GM12878 (cell line): ENCODE measurements at regions not wholly inside any gene's neighbourhood (a gene's known extent, or its start where the extent isn't known, plus 50 kb on each side); places are given as distances from the start of the nearest gene placed in this dataset.

ENCODE experiments used
- ATAC-seq: fragments of 200-7000 bp; cut with Tn5 transposase; 3 replicates; pipeline ENCODE4 v1.9.1; 2020; ENCODE audit warnings: mild to moderate bottlenecking, moderate library complexity
- BruUV-seq: library from RNA; stranded (reverse); fragments of 400-500 nt; replicated peaks from 2 replicates; lab custom pipeline; 2021; lab: Mats Ljungman, UMichigan
- CTCF ChIA-PET: fragments of 300-600 bp; sonication (Branson Sonifier 250); formaldehyde crosslinking; extraction: SDS; loops from one replicate; lab custom pipeline; 2021; ENCODE audit warnings: inconsistent platforms; lab: Yijun Ruan, JAX
- POLR2A ChIA-PET: fragments of 350-600 bp; formaldehyde crosslinking; extraction: SDS; loops from one replicate; lab custom pipeline; 2021; ENCODE audit warnings: inconsistent platforms; lab: Charles Lee
- RAD21 ChIA-PET: fragments of 300-600 bp; sonication (Branson Sonifier 250); formaldehyde crosslinking; loops from one replicate; lab custom pipeline; 2023; ENCODE audit warnings: antibody characterized with exemption; ENCODE audit not compliant: unreplicated experiment; lab: Charles Lee
- SMC1A ChIA-PET: fragments of 300-600 bp; sonication (Branson Sonifier 250); formaldehyde crosslinking; loops from one replicate; lab custom pipeline; 2023; ENCODE audit not compliant: unreplicated experiment, uncharacterized antibody; lab: Charles Lee
- DNase-seq: peaks from one replicate; pipeline ENCODE4 v3.0.0-alpha.2; 2011; ENCODE audit warnings: low read depth, low spot score
- FAIRE-seq: peaks from 3 replicates; lab custom pipeline; 2011; peaks lifted over from hg19 to GRCh38; lab: Jason Lieb, UNC
- H2AFZ ChIP-seq: 2 replicates; pipeline ENCODE4 v1.6.0; 2011; ENCODE audit warnings: low read depth, low read length, control low read depth; ENCODE audit not compliant: control insufficient read depth
- H3K27ac ChIP-seq: 2 replicates; pipeline ENCODE4 v1.5.1; 2011; ENCODE audit warnings: control low read depth; ENCODE audit not compliant: control insufficient read depth, insufficient read depth
- H3K27me3 ChIP-seq, 2 experiments: replicated peaks in 1 of 2; 2 replicates each; pipeline versions ENCODE4 v1.6.0 to v1.6.1; 2011; ENCODE audit warnings: low read length in 1 of 2; ENCODE audit not compliant: control insufficient read depth in 2 of 2, insufficient read depth in 2 of 2
- H3K36me3 ChIP-seq, 2 experiments: 2 replicates each; pipeline ENCODE4 v1.5.1; 2011; ENCODE audit warnings: low read length in 1 of 2; ENCODE audit not compliant: control insufficient read depth in 2 of 2, insufficient read depth in 2 of 2
- H3K4me1 ChIP-seq: 2 replicates; pipeline ENCODE4 v1.6.1; 2011; ENCODE audit warnings: mild to moderate bottlenecking, low read length, moderate library complexity, mixed read lengths; ENCODE audit not compliant: control insufficient read depth, insufficient read depth
- H3K4me2 ChIP-seq: 2 replicates; pipeline ENCODE4 v1.6.0; 2011; ENCODE audit warnings: control low read depth; ENCODE audit not compliant: control insufficient read depth, insufficient read depth
- H3K4me3 ChIP-seq: fragments of 200-600 bp; sonication (generic); 2 replicates; pipeline ENCODE4 v1.5.1; 2016
- H3K79me2 ChIP-seq: 2 replicates; pipeline ENCODE4 v1.6.0; 2011; ENCODE audit warnings: low read length; ENCODE audit not compliant: control insufficient read depth, insufficient read depth
- H3K9ac ChIP-seq: 2 replicates; pipeline ENCODE4 v1.8.0; 2011; ENCODE audit warnings: low read length, control low read depth, mixed read lengths; ENCODE audit not compliant: control insufficient read depth, insufficient read depth
- H3K9me3 ChIP-seq: replicated peaks from 3 replicates; pipeline ENCODE4 v1.5.1; 2011; ENCODE audit warnings: mild to moderate bottlenecking, low read length; ENCODE audit not compliant: control insufficient read depth, insufficient read depth
- H4K20me1 ChIP-seq: 2 replicates; pipeline ENCODE4 v1.6.0; 2011; ENCODE audit not compliant: control insufficient read depth, insufficient read depth
- ASH2L ChIP-seq: fragments of 300-600, 200-600 bp; sonication (generic); IDR thresholded peaks from 2 replicates; pipeline ENCODE4 v1.6.1; 2017; ENCODE audit warnings: low read depth, mild to moderate bottlenecking, borderline replicate concordance
- CBX5 ChIP-seq: sonication (generic); IDR thresholded peaks from 2 replicates; pipeline ENCODE4 v1.6.1; 2016; ENCODE audit warnings: low read depth, moderate library complexity, mild to moderate bottlenecking, inconsistent platforms
- E4F1 ChIP-seq: fragments of 450-650 bp; IDR thresholded peaks from 2 replicates; pipeline ENCODE4 v1.6.1; 2018; ENCODE audit warnings: borderline replicate concordance, mild to moderate bottlenecking; ENCODE audit not compliant: partially characterized antibody
- EP300 ChIP-seq, 2 experiments: fragments of 150-350 bp in 1 of 2; IDR thresholded peaks; 2 replicates each; pipeline ENCODE4 v1.6.1; 2011 to 2012; ENCODE audit warnings: low read depth in 2 of 2, low read length in 2 of 2, borderline replicate concordance in 1 of 2, improper control_type of control experiment in 1 of 2, inconsistent platforms in 1 of 2; ENCODE audit not compliant: control insufficient read depth in 1 of 2
- ETV6 ChIP-seq, 2 experiments: fragments of 450-650 bp in 1 of 2; IDR thresholded peaks in 1 of 2; conservative IDR thresholded peaks in 1 of 2; 2 replicates each; pipeline ENCODE4 v1.6.1; 2014; ENCODE audit warnings: antibody characterized with exemption in 1 of 2, borderline replicate concordance in 1 of 2, low read depth in 1 of 2, mild to moderate bottlenecking in 1 of 2, moderate library complexity in 1 of 2
- FOS ChIP-seq: IDR thresholded peaks from 3 replicates; pipeline ENCODE4 v1.6.1; 2011; ENCODE audit warnings: borderline replicate concordance; ENCODE audit not compliant: insufficient read length; ENCODE audit errors: extremely low read depth
- FOXM1 ChIP-seq: IDR thresholded peaks from 2 replicates; pipeline ENCODE4 v1.6.1; 2012; ENCODE audit warnings: low read depth, mild to moderate bottlenecking, inconsistent platforms, low read length, moderate library complexity
- IRF5 ChIP-seq: fragments of 450-650 bp; IDR thresholded peaks from 2 replicates; pipeline ENCODE4 v1.6.1; 2017; ENCODE audit warnings: borderline replicate concordance
- MTA2 ChIP-seq: fragments of 450-650 bp; IDR thresholded peaks from 2 replicates; pipeline ENCODE4 v1.6.1; 2016; ENCODE audit warnings: low read depth, mild to moderate bottlenecking, moderate library complexity
- RB1 ChIP-seq: fragments of 450-650 bp; formaldehyde crosslinking; IDR thresholded peaks from 2 replicates; pipeline ENCODE4 v1.6.1; 2017; ENCODE audit warnings: mild to moderate bottlenecking, borderline replicate concordance
- RFX5 ChIP-seq: IDR thresholded peaks from 2 replicates; pipeline ENCODE4 v1.6.1; 2011; ENCODE audit warnings: low read depth, low read length, improper control_type of control experiment
- SIN3A ChIP-seq: IDR thresholded peaks from 2 replicates; pipeline ENCODE4 v1.6.1; 2012; ENCODE audit warnings: low read depth, low read length, improper control_type of control experiment
- SMC3 ChIP-seq: IDR thresholded peaks from 2 replicates; pipeline ENCODE4 v1.6.1; 2011; ENCODE audit warnings: low read length, improper control_type of control experiment, borderline replicate concordance
- SPI1 ChIP-seq: IDR thresholded peaks from 2 replicates; pipeline ENCODE4 v1.6.1; 2011; ENCODE audit warnings: low read depth, mild to moderate bottlenecking, low read length, moderate library complexity, borderline replicate concordance; ENCODE audit not compliant: insufficient read depth
- SREBF1 ChIP-seq: IDR thresholded peaks from 2 replicates; pipeline ENCODE4 v1.6.1; 2012; ENCODE audit warnings: mild to moderate bottlenecking, low read length
- SRF ChIP-seq, 2 experiments: IDR thresholded peaks; 2 replicates each; pipeline ENCODE4 v1.6.1; 2011; ENCODE audit warnings: low read depth in 2 of 2, low read length in 2 of 2, mild to moderate bottlenecking in 1 of 2, moderate library complexity in 1 of 2
- STAT1 ChIP-seq: fragments of 450-650 bp; conservative IDR thresholded peaks from 2 replicates; pipeline ENCODE4 v1.6.1; 2014; ENCODE audit warnings: antibody characterized with exemption, mild to moderate bottlenecking
- WRNIP1 ChIP-seq: IDR thresholded peaks from 2 replicates; pipeline ENCODE4 v1.6.1; 2011; ENCODE audit warnings: low read depth, low read length, improper control_type of control experiment, borderline replicate concordance
- WGBS: methylation state at CpG from one replicate; pipeline ENCODE4 v1.1.6; 2016; ENCODE audit warnings: low lambda C conversion rate; ENCODE audit not compliant: insufficient replicate concordance, insufficient coverage; ENCODE audit errors: missing lambda C conversion rate; 5-methylcytosine and 5-hydroxymethylcytosine counted together
- in situ Hi-C: fragments of 300-500 bp; cut with MboI; formaldehyde crosslinking; loops from 9 replicates; pipeline ENCODE4 v1.14.3; 2018; ENCODE audit warnings: mixed read lengths
- intact Hi-C: fragments of 100-400 bp; cut with micrococcal nuclease; formaldehyde crosslinking; loops from one replicate; pipeline ENCODE4 v1.14.2; 2022; ENCODE audit not compliant: unreplicated experiment

DNA sequence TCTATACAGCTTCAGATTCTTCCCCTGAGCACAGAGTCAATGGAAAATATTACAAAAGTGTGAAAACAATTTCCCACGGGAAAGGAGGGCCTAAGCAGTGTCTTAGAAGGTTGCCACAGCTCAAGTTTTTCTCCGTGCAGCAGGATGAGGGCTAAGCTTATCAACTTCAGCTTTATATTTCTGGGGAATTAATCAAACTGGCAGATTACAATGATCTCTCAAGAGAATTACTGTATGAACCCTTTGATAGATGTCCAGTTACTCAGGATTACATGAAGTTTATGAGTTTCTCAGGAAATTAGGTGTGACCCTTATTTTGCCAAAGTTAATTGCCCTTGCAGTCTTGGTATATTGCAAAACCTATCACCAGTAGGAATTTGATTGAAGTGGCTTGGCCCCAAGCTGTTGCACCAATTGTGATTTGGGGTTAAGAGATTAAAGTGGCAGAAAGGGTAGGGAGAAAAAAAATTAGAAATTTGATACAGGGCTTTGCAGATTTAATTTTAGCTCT, 298.4 kb downstream of the MAP2K6 start:
- DNase-seq, result no peak
- H3K27ac ChIP-seq, result no peak overlapping the region
- intact Hi-C loops, result no loop called here
- ChIA-PET RAD21 (no interaction called here), CTCF (no interaction called here), POLR2A (no interaction called here), SMC1A (no interaction called here)
- H3K79me2 ChIP-seq, result no peaks in the 10 kb centered on the region
- no peak for FAIRE-seq
- in situ Hi-C loops, result no loop called here
- H3K4me3 ChIP-seq, result no peak overlapping the region
- H3K4me1 ChIP-seq, result no peaks in the 10 kb centered on the region
- no peak overlapping the region for H3K9ac ChIP-seq
- ATAC-seq, result no peak
- H4K20me1 ChIP-seq, result no peaks in the 10 kb centered on the region
- 8% methylated on average over 2 of the region's 2 CpGs for WGBS
- no TSS peak for BruUV-seq
- no peaks in the 10 kb centered on the region for H3K36me3 ChIP-seq
- H3K9me3 ChIP-seq, result no peaks in the 10 kb centered on the region
- no peak overlapping the region for H3K4me2 ChIP-seq
- no peaks in the 10 kb centered on the region for H3K27me3 ChIP-seq
- no peak overlapping the region for H2AFZ ChIP-seq
- TF ChIP-seq FOS (no peak), FOXM1 (no peak), ASH2L (no peak), SMC3 (no peak), E4F1 (no peak), SRF (IDR thresholded peaks at IDR 0.05; ENCODE audit: low read depth in 2 of 2, low read length in 2 of 2) (no peak), ETV6 (conservative IDR thresholded peaks at IDR 0.05 in 1 of 2, IDR thresholded peaks at IDR 0.05 in 1 of 2; ENCODE audit: borderline replicate concordance in 1 of 2, low read depth in 1 of 2) (no peak), SREBF1 (no peak), IRF5 (no peak), SIN3A (no peak), CBX5 (no peak), STAT1 (no peak), RB1 (no peak), SPI1 (no peak), RFX5 (no peak), WRNIP1 (no peak), MTA2 (no peak), EP300 (IDR thresholded peaks at IDR 0.05; ENCODE audit: borderline replicate concordance in 1 of 2, control insufficient read depth in 1 of 2, low read depth in 2 of 2, low read length in 2 of 2) (no peak)
